ENCODE measurements at regions not wholly inside any gene's neighbourhood (a gene's known extent, or its start where the extent isn't known, plus 50 kb on each side); places are given as distances from the start of the nearest gene placed in this dataset.

DNA sequence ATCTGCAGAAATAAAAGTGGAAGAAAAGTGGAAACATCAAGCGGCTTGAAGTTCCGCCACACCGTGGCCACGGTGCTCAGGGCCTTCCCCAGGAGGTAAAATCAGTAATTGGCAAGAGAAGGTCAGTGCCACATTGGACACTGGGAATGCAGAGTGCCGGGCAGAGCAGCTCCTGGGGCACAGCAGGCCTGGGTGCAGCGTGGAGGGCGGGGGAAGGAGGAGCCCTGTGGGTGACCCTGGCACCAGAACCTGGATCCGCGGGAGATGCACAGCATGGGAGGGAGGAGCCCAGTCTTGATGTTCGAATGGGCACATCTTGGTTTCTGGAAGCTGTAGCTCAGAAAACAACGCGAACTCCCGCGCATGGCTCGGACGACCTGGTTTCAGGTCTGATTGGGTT lies 630.2 kb downstream of the GALR1 start:
- no peak overlapping the region for H3K4me2 ChIP-seq
- no peak overlapping the region for H3K4me3 ChIP-seq (IDR thresholded peaks at IDR 0.05; ENCODE audit: insufficient read depth, low read depth, low read length)
- H3K27me3 ChIP-seq (ENCODE audit: insufficient read depth, low read depth), result no peaks in the 10 kb centered on the region
- H3K79me2 ChIP-seq (ENCODE audit: insufficient read depth, low read depth), result no peaks in the 10 kb centered on the region
- no peaks in the 10 kb centered on the region for H3K4me1 ChIP-seq (ENCODE audit: low read depth, poor library complexity, severe bottlenecking)
- H4K20me1 ChIP-seq (ENCODE audit: insufficient read depth), result no peaks in the 10 kb centered on the region
- H2AFZ ChIP-seq (ENCODE audit: low read depth), result no peak overlapping the region
- H3K27ac ChIP-seq, result no peak overlapping the region
- H3K9ac ChIP-seq, result no peak overlapping the region
- no peaks in the 10 kb centered on the region for H3K36me3 ChIP-seq (ENCODE audit: insufficient read depth)
- TF ChIP-seq, protein P1, sequence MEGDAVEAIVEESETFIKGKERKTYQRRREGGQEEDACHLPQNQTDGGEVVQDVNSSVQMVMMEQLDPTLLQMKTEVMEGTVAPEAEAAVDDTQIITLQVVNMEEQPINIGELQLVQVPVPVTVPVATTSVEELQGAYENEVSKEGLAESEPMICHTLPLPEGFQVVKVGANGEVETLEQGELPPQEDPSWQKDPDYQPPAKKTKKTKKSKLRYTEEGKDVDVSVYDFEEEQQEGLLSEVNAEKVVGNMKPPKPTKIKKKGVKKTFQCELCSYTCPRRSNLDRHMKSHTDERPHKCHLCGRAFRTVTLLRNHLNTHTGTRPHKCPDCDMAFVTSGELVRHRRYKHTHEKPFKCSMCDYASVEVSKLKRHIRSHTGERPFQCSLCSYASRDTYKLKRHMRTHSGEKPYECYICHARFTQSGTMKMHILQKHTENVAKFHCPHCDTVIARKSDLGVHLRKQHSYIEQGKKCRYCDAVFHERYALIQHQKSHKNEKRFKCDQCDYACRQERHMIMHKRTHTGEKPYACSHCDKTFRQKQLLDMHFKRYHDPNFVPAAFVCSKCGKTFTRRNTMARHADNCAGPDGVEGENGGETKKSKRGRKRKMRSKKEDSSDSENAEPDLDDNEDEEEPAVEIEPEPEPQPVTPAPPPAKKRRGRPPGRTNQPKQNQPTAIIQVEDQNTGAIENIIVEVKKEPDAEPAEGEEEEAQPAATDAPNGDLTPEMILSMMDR (conservative IDR thresholded peaks at IDR 0.05; ENCODE audit: low read depth, low read length), result no peak

- H3K27me3 ChIP-seq (ENCODE audit: insufficient read depth, low read depth), result no peaks in the 10 kb centered on the region
- no peak overlapping the region for H3K9ac ChIP-seq
- H3K79me2 ChIP-seq (ENCODE audit: insufficient read depth, low read depth), result no peaks in the 10 kb centered on the region
- no peaks in the 10 kb centered on the region for H4K20me1 ChIP-seq (ENCODE audit: insufficient read depth)
- no peak overlapping the region for H3K4me3 ChIP-seq (IDR thresholded peaks at IDR 0.05; ENCODE audit: insufficient read depth, low read depth, low read length)
- no peak overlapping the region for H2AFZ ChIP-seq (ENCODE audit: low read depth)
- no peaks in the 10 kb centered on the region for H3K36me3 ChIP-seq (ENCODE audit: insufficient read depth)
- no peak overlapping the region for H3K27ac ChIP-seq
- no peak overlapping the region for H3K4me2 ChIP-seq
- no peaks in the 10 kb centered on the region for H3K4me1 ChIP-seq (ENCODE audit: low read depth, poor library complexity, severe bottlenecking)
- TF ChIP-seq, protein P1 (conservative IDR thresholded peaks at IDR 0.05; ENCODE audit: low read depth, low read length), result no peak
Observed at GRCh38 chr18:77884454-77884853, 634.8 kb downstream of the GALR1 start.

DNA sequence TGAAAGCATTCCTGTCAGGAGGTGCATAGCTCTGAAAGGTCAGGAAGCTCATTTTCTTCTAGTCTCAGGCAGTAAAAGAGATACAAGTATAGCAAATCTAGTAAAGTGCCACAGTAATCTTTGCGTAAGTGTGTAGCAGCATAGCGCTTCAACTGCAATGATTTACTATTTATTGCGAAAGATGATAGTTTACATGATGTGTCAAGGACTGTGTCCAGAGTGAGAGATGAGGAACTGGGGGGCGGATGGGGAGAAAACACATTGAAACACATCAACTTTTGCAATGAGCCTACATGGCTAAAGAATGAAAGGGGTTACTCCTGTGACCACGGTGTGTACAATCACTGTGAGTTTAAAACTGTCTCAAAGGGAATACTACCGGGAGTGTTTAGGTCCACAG lies 644.4 kb downstream of the GALR1 start:
- no peaks in the 10 kb centered on the region for H4K20me1 ChIP-seq (ENCODE audit: insufficient read depth)
- no peak overlapping the region for H3K27ac ChIP-seq
- H3K79me2 ChIP-seq (ENCODE audit: insufficient read depth, low read depth), result no peaks in the 10 kb centered on the region
- TF ChIP-seq, protein P1 (conservative IDR thresholded peaks at IDR 0.05; ENCODE audit: low read depth, low read length), result no peak
- no peak overlapping the region for H3K9ac ChIP-seq
- H3K27me3 ChIP-seq (ENCODE audit: insufficient read depth, low read depth), result no peaks in the 10 kb centered on the region
- no peak overlapping the region for H2AFZ ChIP-seq (ENCODE audit: low read depth)
- H3K36me3 ChIP-seq (ENCODE audit: insufficient read depth), result no peaks in the 10 kb centered on the region
- no peak overlapping the region for H3K4me3 ChIP-seq (IDR thresholded peaks at IDR 0.05; ENCODE audit: insufficient read depth, low read depth, low read length)
- no peak overlapping the region for H3K4me2 ChIP-seq
- no peaks in the 10 kb centered on the region for H3K4me1 ChIP-seq (ENCODE audit: low read depth, poor library complexity, severe bottlenecking)

- H3K4me3 ChIP-seq (IDR thresholded peaks at IDR 0.05; ENCODE audit: insufficient read depth, low read depth, low read length), result no peak overlapping the region
- H3K9ac ChIP-seq, result no peak overlapping the region
- H3K79me2 ChIP-seq (ENCODE audit: insufficient read depth, low read depth), result no peaks in the 10 kb centered on the region
- no peak overlapping the region for H3K4me2 ChIP-seq
- H4K20me1 ChIP-seq (ENCODE audit: insufficient read depth), result no peaks in the 10 kb centered on the region
- no peak overlapping the region for H3K27ac ChIP-seq
- no peaks in the 10 kb centered on the region for H3K27me3 ChIP-seq (ENCODE audit: insufficient read depth, low read depth)
- H3K36me3 ChIP-seq (ENCODE audit: insufficient read depth), result no peaks in the 10 kb centered on the region
- no peak overlapping the region for H2AFZ ChIP-seq (ENCODE audit: low read depth)
- TF ChIP-seq, protein P1 (conservative IDR thresholded peaks at IDR 0.05; ENCODE audit: low read depth, low read length), result no peak
- H3K4me1 ChIP-seq (ENCODE audit: low read depth, poor library complexity, severe bottlenecking), result no peaks in the 10 kb centered on the region
Observed at GRCh38 chr18:77895250-77895649, 645.6 kb downstream of the GALR1 start.

Measured in KMS-11 (cell line).